ENCODE measurements at regions not wholly inside any gene's neighbourhood (a gene's known extent, or its start where the extent isn't known, plus 50 kb on each side); places are given as distances from the start of the nearest gene placed in this dataset.

- H3K4me3 ChIP-seq (ENCODE audit: insufficient read depth, low read depth, low read length), result no peak overlapping the region
- TF ChIP-seq EZH2 (IDR thresholded peaks at IDR 0.05; ENCODE audit: insufficient read depth, low read length) (no peak), CTCF (IDR thresholded peaks at IDR 0.05; ENCODE audit: insufficient read depth, low read depth, low read length) (no peak)
- H3K27ac Mint-ChIP-seq (ENCODE audit: unreplicated experiment), result no peak overlapping the region
- H4K20me1 ChIP-seq (ENCODE audit: insufficient read depth, low read length), result no peaks in the 10 kb centered on the region
- H3K36me3 Mint-ChIP-seq (ENCODE audit: low read depth, unreplicated experiment), result no peaks in the 10 kb centered on the region
- H3K4me2 ChIP-seq (ENCODE audit: low read length), result no peak overlapping the region
- H3K4me3 Mint-ChIP-seq (ENCODE audit: unreplicated experiment), result no peak overlapping the region
- no peaks in the 10 kb centered on the region for H3K36me3 ChIP-seq (ENCODE audit: insufficient read depth, low read length)
- no peaks in the 10 kb centered on the region for H3K27me3 ChIP-seq (ENCODE audit: insufficient read depth, low read length)
- FAIRE-seq (no peak), DNase-seq (ENCODE audit: low read depth) (peak; percentile 36)
- no peaks in the 10 kb centered on the region for H3K4me1 ChIP-seq (ENCODE audit: insufficient read depth, low read length)
- H3K9ac ChIP-seq (ENCODE audit: low read length), result no peak overlapping the region
- H3K4me1 Mint-ChIP-seq (ENCODE audit: low read depth, unreplicated experiment), result no peaks in the 10 kb centered on the region
- no peaks in the 10 kb centered on the region for H3K27me3 Mint-ChIP-seq (ENCODE audit: low read depth, unreplicated experiment)
- H3K9me3 ChIP-seq (ENCODE audit: insufficient read depth, low read depth, low read length), result no peaks in the 10 kb centered on the region
- H3K27ac ChIP-seq (ENCODE audit: low read depth, low read length), result no peak overlapping the region
- peaks cover 3% of the 10 kb centered on the region for H3K9me3 Mint-ChIP-seq (ENCODE audit: unreplicated experiment)
- H3K79me2 ChIP-seq (ENCODE audit: insufficient read depth, low read length), result no peaks in the 10 kb centered on the region
- no peak overlapping the region for H2AFZ ChIP-seq (ENCODE audit: low read depth, low read length)
These were observed 217.3 kb downstream of the ZIC4 start for GRCh38 chr3:147189016-147189415.

GRCh38 chr3:147187687-147188086, 218.7 kb downstream of the ZIC4 start:
- Mint-ChIP-seq H3K9me3 (ENCODE audit: unreplicated experiment) (peaks cover 3% of the 10 kb centered on the region), H3K36me3 (ENCODE audit: low read depth, unreplicated experiment) (no peaks in the 10 kb centered on the region), H3K27me3 (ENCODE audit: low read depth, unreplicated experiment) (no peaks in the 10 kb centered on the region), H3K27ac (ENCODE audit: unreplicated experiment) (no peak overlapping the region), H3K4me3 (ENCODE audit: unreplicated experiment) (no peak overlapping the region), H3K4me1 (ENCODE audit: low read depth, unreplicated experiment) (no peaks in the 10 kb centered on the region)
- H3K27me3 ChIP-seq (ENCODE audit: insufficient read depth, low read length), result no peaks in the 10 kb centered on the region
- H2AFZ ChIP-seq (ENCODE audit: low read depth, low read length), result no peak overlapping the region
- DNase-seq (ENCODE audit: low read depth), result no peak
- no peak overlapping the region for H3K4me2 ChIP-seq (ENCODE audit: low read length)
- no peak overlapping the region for H3K9ac ChIP-seq (ENCODE audit: low read length)
- no peak overlapping the region for H3K4me3 ChIP-seq (ENCODE audit: insufficient read depth, low read depth, low read length)
- H3K36me3 ChIP-seq (ENCODE audit: insufficient read depth, low read length), result no peaks in the 10 kb centered on the region
- FAIRE-seq, result no peak
- no peaks in the 10 kb centered on the region for H3K79me2 ChIP-seq (ENCODE audit: insufficient read depth, low read length)
- H3K4me1 ChIP-seq (ENCODE audit: insufficient read depth, low read length), result no peaks in the 10 kb centered on the region
- no peaks in the 10 kb centered on the region for H4K20me1 ChIP-seq (ENCODE audit: insufficient read depth, low read length)
- no peak overlapping the region for H3K27ac ChIP-seq (ENCODE audit: low read depth, low read length)
- no peaks in the 10 kb centered on the region for H3K9me3 ChIP-seq (ENCODE audit: insufficient read depth, low read depth, low read length)
- TF ChIP-seq EZH2 (IDR thresholded peaks at IDR 0.05; ENCODE audit: insufficient read depth, low read length) (no peak), CTCF (IDR thresholded peaks at IDR 0.05; ENCODE audit: insufficient read depth, low read depth, low read length) (no peak)

GRCh38 chr3:147185781-147186180, 220.6 kb downstream of the ZIC4 start:
- Histone ChIP-seq H3K27me3 (ENCODE audit: insufficient read depth, low read length) (no peaks in the 10 kb centered on the region), H3K4me1 (ENCODE audit: insufficient read depth, low read length) (no peaks in the 10 kb centered on the region), H3K4me3 (ENCODE audit: insufficient read depth, low read depth, low read length) (no peak overlapping the region), H3K9ac (ENCODE audit: low read length) (no peak overlapping the region), H3K4me2 (ENCODE audit: low read length) (no peak overlapping the region), H3K36me3 (ENCODE audit: insufficient read depth, low read length) (no peaks in the 10 kb centered on the region), H3K79me2 (ENCODE audit: insufficient read depth, low read length) (no peaks in the 10 kb centered on the region), H3K27ac (ENCODE audit: low read depth, low read length) (no peak overlapping the region), H4K20me1 (ENCODE audit: insufficient read depth, low read length) (no peaks in the 10 kb centered on the region), H3K9me3 (ENCODE audit: insufficient read depth, low read depth, low read length) (no peaks in the 10 kb centered on the region), H2AFZ (ENCODE audit: low read depth, low read length) (no peak overlapping the region)
- TF ChIP-seq CTCF (IDR thresholded peaks at IDR 0.05; ENCODE audit: insufficient read depth, low read depth, low read length) (no peak), EZH2 (IDR thresholded peaks at IDR 0.05; ENCODE audit: insufficient read depth, low read length) (no peak)
- H3K4me3 Mint-ChIP-seq (ENCODE audit: unreplicated experiment), result no peak overlapping the region
- peaks cover 3% of the 10 kb centered on the region for H3K9me3 Mint-ChIP-seq (ENCODE audit: unreplicated experiment)
- H3K27ac Mint-ChIP-seq (ENCODE audit: unreplicated experiment), result no peak overlapping the region
- FAIRE-seq (no peak), DNase-seq (ENCODE audit: low read depth) (no peak)
- no peaks in the 10 kb centered on the region for H3K27me3 Mint-ChIP-seq (ENCODE audit: low read depth, unreplicated experiment)
- no peaks in the 10 kb centered on the region for H3K4me1 Mint-ChIP-seq (ENCODE audit: low read depth, unreplicated experiment)
- H3K36me3 Mint-ChIP-seq (ENCODE audit: low read depth, unreplicated experiment), result no peaks in the 10 kb centered on the region
